Spleen (tissue), 7 donors: ENCODE measurements at regions not wholly inside any gene's neighbourhood (a gene's known extent, or its start where the extent isn't known, plus 50 kb on each side); places are given as distances from the start of the nearest gene placed in this dataset.

Experiments used
- CTCF ChIP-seq, 11 experiments: fragments of 200-600 bp in 7 of 11; fragments of 450-650 bp in 4 of 11; sonication (generic) in 4 of 11; IDR thresholded peaks in 8 of 11; conservative IDR thresholded peaks in 3 of 11; 1 replicate in 7 of 11; 2 replicates in 4 of 11; pipeline versions ENCODE4 v1.4.0 to v1.8.0; 2016 to 2021; ENCODE audit warnings: antibody characterized with exemption in 11 of 11, inconsistent platforms in 4 of 11, mild to moderate bottlenecking in 1 of 11
- POLR2A ChIP-seq, 3 donors: fragments of 450-650 bp; IDR thresholded peaks; one replicate each; pipeline ENCODE4 v1.5.1; 2017; ENCODE audit warnings: antibody characterized with exemption in 3 of 3, mild to moderate bottlenecking in 1 of 3
- POLR2AphosphoS5 ChIP-seq, 3 donors: sonication (generic); formaldehyde crosslinking; IDR thresholded peaks; one replicate each; pipeline ENCODE4 v1.5.1; 2017; ENCODE audit warnings: antibody characterized with exemption in 3 of 3
- donor health status: DM: no; HTN: no; CAD: no; lungs with moderate emphysema.
- donor health status: DM: no; HTN: no; CAD: no.
- donor health status: DM: no; HTN: no; CAD: no.

GRCh38 chr10:124182088-124182541 lies 88.7 kb upstream of the CHST15 start:
- TF ChIP-seq POLR2A (IDR thresholded peaks at IDR 0.05) (no peak), CTCF (IDR thresholded peaks at IDR 0.05 in 8 of 11, conservative IDR thresholded peaks at IDR 0.05 in 3 of 11) (no peak), POLR2AphosphoS5 (IDR thresholded peaks at IDR 0.05) (no peak)
